HFF-Myc (cell line): ENCODE measurements at regions not wholly inside any gene's neighbourhood (a gene's known extent, or its start where the extent isn't known, plus 50 kb on each side); places are given as distances from the start of the nearest gene placed in this dataset.

Experiments
- DNase-seq: peaks from one replicate; pipeline ENCODE4 v3.0.0-alpha.2; 2011; ENCODE audit warnings: low read depth; ENCODE audit errors: extremely low read depth
- H3K4me3 ChIP-seq: replicated peaks from 2 replicates; pipeline ENCODE4 v1.5.1; 2011; ENCODE audit warnings: low read depth, mild to moderate bottlenecking, control low read depth, low read length
- TF ChIP-seq, protein P1 (sequence below): IDR thresholded peaks from 2 replicates; pipeline ENCODE4 v1.5.1; 2012; ENCODE audit warnings: mild to moderate bottlenecking, low read depth, low read length, control low read depth; ENCODE audit errors: missing control alignments

DNA sequence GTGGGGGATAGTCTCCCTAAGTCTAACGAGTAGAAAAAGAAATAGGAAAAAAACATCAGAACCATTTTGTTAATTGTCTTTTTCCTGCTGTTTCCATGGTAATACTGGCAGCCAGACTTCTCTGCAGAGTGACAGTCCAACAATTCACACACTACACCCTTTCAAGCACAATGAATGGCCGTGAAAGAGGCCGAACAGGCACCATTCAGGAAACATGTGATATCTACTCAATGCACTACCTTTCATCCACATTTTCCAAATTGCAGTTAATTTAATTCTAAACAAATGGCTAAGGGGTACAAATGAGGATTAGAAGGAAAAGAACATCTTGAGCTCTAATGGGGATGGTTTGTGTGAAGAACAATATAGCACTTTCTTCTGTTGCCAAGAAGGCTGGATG lies 358.5 kb upstream of the ANKRD30A start:
- TF ChIP-seq, protein P1, sequence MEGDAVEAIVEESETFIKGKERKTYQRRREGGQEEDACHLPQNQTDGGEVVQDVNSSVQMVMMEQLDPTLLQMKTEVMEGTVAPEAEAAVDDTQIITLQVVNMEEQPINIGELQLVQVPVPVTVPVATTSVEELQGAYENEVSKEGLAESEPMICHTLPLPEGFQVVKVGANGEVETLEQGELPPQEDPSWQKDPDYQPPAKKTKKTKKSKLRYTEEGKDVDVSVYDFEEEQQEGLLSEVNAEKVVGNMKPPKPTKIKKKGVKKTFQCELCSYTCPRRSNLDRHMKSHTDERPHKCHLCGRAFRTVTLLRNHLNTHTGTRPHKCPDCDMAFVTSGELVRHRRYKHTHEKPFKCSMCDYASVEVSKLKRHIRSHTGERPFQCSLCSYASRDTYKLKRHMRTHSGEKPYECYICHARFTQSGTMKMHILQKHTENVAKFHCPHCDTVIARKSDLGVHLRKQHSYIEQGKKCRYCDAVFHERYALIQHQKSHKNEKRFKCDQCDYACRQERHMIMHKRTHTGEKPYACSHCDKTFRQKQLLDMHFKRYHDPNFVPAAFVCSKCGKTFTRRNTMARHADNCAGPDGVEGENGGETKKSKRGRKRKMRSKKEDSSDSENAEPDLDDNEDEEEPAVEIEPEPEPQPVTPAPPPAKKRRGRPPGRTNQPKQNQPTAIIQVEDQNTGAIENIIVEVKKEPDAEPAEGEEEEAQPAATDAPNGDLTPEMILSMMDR, result no peak
- DNase-seq, result no peak

GRCh38 chr10:36766415-36766810 lies 359.0 kb upstream of the ANKRD30A start:
- DNase-seq, result no peak
- H3K4me3 ChIP-seq, result no peak overlapping the region
- TF ChIP-seq, protein P1, result no peak

More for the DNA sequence above, 358.5 kb upstream of the ANKRD30A start:
- no peak overlapping the region for H3K4me3 ChIP-seq

- no peak for DNase-seq
- H3K4me3 ChIP-seq, result no peak overlapping the region
- TF ChIP-seq, protein P1, result no peak
These were observed 359.5 kb upstream of the ANKRD30A start for GRCh38 chr10:36765782-36766414.

DNA sequence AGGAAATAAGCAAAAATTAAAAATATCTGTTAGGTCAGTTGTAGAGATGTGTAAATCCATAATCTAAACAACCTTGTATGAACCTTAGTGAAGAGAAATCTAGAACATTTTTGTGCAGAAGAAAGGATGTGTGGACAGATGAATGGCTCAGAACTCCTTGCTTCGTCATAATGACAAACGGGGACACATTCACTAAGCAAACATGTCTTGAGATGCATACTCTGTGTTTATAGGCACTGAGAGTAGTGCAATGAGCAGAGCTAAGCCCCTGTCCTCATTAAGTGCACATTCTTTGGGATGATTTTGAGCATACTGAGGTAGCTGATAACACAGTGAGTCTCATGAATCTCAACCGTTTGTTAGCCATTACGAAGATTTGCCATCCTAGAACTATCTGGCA lies 360.6 kb upstream of the ANKRD30A start:
- no peak for DNase-seq
- H3K4me3 ChIP-seq, result no peak overlapping the region
- TF ChIP-seq, protein P1, result no peak

- TF ChIP-seq, protein P1, result no peak
- DNase-seq, result no peak
- no peak overlapping the region for H3K4me3 ChIP-seq
These were observed 364.3 kb upstream of the ANKRD30A start for GRCh38 chr10:36761121-36761520.

GRCh38 chr10:36759141-36759805 lies 366.1 kb upstream of the ANKRD30A start:
- H3K4me3 ChIP-seq, result no peak overlapping the region
- DNase-seq, result no peak
- TF ChIP-seq, protein P1, result no peak
